Panc1 (cell line): ENCODE measurements at regions not wholly inside any gene's neighbourhood (a gene's known extent, or its start where the extent isn't known, plus 50 kb on each side); places are given as distances from the start of the nearest gene placed in this dataset.

ENCODE experiments used
- ATAC-seq: fragments of 200-7000 bp; cut with Tn5 transposase; 2 replicates; pipeline ENCODE4 v1.9.1; 2020; ENCODE audit warnings: mild to moderate bottlenecking, moderate library complexity
- BruUV-seq: library from RNA; stranded (reverse); fragments of 400-500 nt; replicated peaks from 2 replicates; lab custom pipeline; 2021; lab: Mats Ljungman, UMichigan
- CTCF ChIA-PET: fragments of 300-600 bp; sonication (Branson Sonifier 250); formaldehyde crosslinking; loops from one replicate; lab custom pipeline; 2022; ENCODE audit warnings: antibody characterized with exemption; lab: Charles Lee
- POLR2A ChIA-PET: fragments of 300-600 bp; sonication (Branson Sonifier 250); formaldehyde crosslinking; loops from one replicate; lab custom pipeline; 2022; ENCODE audit warnings: antibody characterized with exemption; lab: Charles Lee
- DNase-seq: peaks from one replicate; pipeline ENCODE4 v3.0.0-alpha.2; 2010; ENCODE audit warnings: low read depth, low spot score
- H3K27ac ChIP-seq: 2 replicates; pipeline ENCODE4 v1.5.1; 2011; ENCODE audit warnings: mild to moderate bottlenecking, low read length, inconsistent platforms
- H3K27me3 ChIP-seq: fragments of 200-500 bp; sonication (Bioruptor generic); 2 replicates; pipeline ENCODE4 v1.6.0; 2014; ENCODE audit warnings: low read length, inconsistent platforms; ENCODE audit not compliant: control insufficient read depth, insufficient read depth
- H3K36me3 ChIP-seq: fragments of 200-500 bp; sonication (Bioruptor generic); 2 replicates; pipeline ENCODE4 v1.5.1; 2014; ENCODE audit warnings: inconsistent platforms, mild to moderate bottlenecking, low read length, moderate library complexity; ENCODE audit not compliant: control insufficient read depth, insufficient read depth
- H3K4me1 ChIP-seq: 2 replicates; pipeline ENCODE4 v1.5.1; 2011; ENCODE audit warnings: inconsistent platforms, mild to moderate bottlenecking, low read length, moderate library complexity; ENCODE audit not compliant: control insufficient read depth, insufficient read depth
- H3K4me3 ChIP-seq, 2 experiments: 2 replicates each; pipeline ENCODE4 v1.5.1; 2011 to 2012; ENCODE audit warnings: low read depth in 2 of 2, low read length in 2 of 2, mild to moderate bottlenecking in 2 of 2, inconsistent platforms in 1 of 2, moderate library complexity in 1 of 2
- H3K9me3 ChIP-seq: fragments of 200-500 bp; sonication (Bioruptor generic); 2 replicates; pipeline ENCODE4 v1.5.1; 2014; ENCODE audit warnings: low read depth, mild to moderate bottlenecking, inconsistent platforms, low read length, moderate library complexity; ENCODE audit not compliant: control insufficient read depth, insufficient read depth
- POLR2AphosphoS5 ChIP-seq: IDR thresholded peaks from 2 replicates; pipeline ENCODE4 v1.6.1; 2012; ENCODE audit warnings: mild to moderate bottlenecking, low read depth, low read length, moderate library complexity
- REST ChIP-seq, 2 experiments: IDR thresholded peaks; 2 replicates each; pipeline ENCODE4 v1.6.1; 2011 to 2012; ENCODE audit warnings: low read depth in 2 of 2, control low read depth in 1 of 2, low read length in 1 of 2, mild to moderate bottlenecking in 1 of 2, moderate library complexity in 1 of 2; ENCODE audit not compliant: insufficient read depth in 1 of 2
- SIN3A ChIP-seq: IDR thresholded peaks from 2 replicates; pipeline ENCODE4 v1.6.1; 2012; ENCODE audit warnings: low read depth, mild to moderate bottlenecking, low read length, moderate library complexity, borderline replicate concordance; ENCODE audit not compliant: insufficient read depth
- in situ Hi-C: cut with HindIII; loops from 2 replicates; pipeline ENCODE4 v1.10.0; 2016; ENCODE audit warnings: low sequenced_read_pairs, low pct_unique_long_range_greater_than_20kb
- intact Hi-C: fragments of 100-400 bp; cut with micrococcal nuclease; formaldehyde crosslinking; loops from one replicate; pipeline ENCODE4 v1.10.0; 2022; ENCODE audit not compliant: unreplicated experiment
- TF ChIP-seq, protein P1 (sequence below): fragments of 450-650 bp; IDR thresholded peaks from 2 replicates; pipeline ENCODE4 v1.5.1; 2017; ENCODE audit warnings: mild to moderate bottlenecking

DNA sequence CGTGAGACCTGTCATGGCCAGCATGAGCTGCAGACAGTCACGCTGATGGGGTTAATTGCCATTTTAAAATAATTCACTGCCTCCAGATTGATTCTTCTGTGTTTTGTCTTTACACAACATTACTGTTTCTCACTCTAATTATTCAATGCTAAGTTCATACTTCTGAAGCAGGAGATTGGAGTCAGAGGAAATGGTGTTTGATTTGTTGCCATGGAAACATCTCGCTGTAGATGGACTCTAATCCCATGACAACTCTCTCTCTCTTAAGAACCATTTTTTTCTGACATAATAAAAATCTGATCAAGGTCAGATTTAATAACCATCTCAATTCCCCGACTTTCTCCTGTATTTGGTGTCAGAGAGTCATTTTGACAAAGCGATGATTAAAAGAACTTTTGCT lies 209.0 kb downstream of the IDS start:
- DNase-seq, result no peak
- no peak for ATAC-seq
- Histone ChIP-seq H3K4me1 (no peaks in the 10 kb centered on the region; the same call in 1 of the 2 replicates), H3K4me3 (no peak overlapping the region), H3K9me3 (no peaks in the 10 kb centered on the region), H3K36me3 (no peaks in the 10 kb centered on the region), H3K27ac (no peak overlapping the region), H3K27me3 (no peaks in the 10 kb centered on the region)
- intact Hi-C loops, result no loop called here
- ChIA-PET POLR2A (no interaction called here), CTCF (no interaction called here)
- TF ChIP-seq REST (IDR thresholded peaks at IDR 0.05; ENCODE audit: insufficient read depth in 1 of 2, low read depth in 2 of 2, low read length in 1 of 2) (no peak), SIN3A (no peak), POLR2AphosphoS5 (no peak)
- TF ChIP-seq, protein P1, sequence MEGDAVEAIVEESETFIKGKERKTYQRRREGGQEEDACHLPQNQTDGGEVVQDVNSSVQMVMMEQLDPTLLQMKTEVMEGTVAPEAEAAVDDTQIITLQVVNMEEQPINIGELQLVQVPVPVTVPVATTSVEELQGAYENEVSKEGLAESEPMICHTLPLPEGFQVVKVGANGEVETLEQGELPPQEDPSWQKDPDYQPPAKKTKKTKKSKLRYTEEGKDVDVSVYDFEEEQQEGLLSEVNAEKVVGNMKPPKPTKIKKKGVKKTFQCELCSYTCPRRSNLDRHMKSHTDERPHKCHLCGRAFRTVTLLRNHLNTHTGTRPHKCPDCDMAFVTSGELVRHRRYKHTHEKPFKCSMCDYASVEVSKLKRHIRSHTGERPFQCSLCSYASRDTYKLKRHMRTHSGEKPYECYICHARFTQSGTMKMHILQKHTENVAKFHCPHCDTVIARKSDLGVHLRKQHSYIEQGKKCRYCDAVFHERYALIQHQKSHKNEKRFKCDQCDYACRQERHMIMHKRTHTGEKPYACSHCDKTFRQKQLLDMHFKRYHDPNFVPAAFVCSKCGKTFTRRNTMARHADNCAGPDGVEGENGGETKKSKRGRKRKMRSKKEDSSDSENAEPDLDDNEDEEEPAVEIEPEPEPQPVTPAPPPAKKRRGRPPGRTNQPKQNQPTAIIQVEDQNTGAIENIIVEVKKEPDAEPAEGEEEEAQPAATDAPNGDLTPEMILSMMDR, result no peak
- in situ Hi-C loops, result no loop called here
- BruUV-seq, result no TSS peak

GRCh38 chrX:149286940-149287349 lies 218.2 kb downstream of the IDS start:
- no peak for TF ChIP-seq REST (IDR thresholded peaks at IDR 0.05; ENCODE audit: insufficient read depth in 1 of 2, low read depth in 2 of 2, low read length in 1 of 2)
- TF ChIP-seq, protein P1, result peak; percentile 80
- no peaks in the 10 kb centered on the region for H3K27me3 ChIP-seq
- no peaks in the 10 kb centered on the region for H3K4me1 ChIP-seq
- ATAC-seq (peak; percentile 70; the same call in 1 of the 2 replicates), DNase-seq (peak; percentile 52)
- in situ Hi-C loops, result no loop called here
- intact Hi-C loops, result loop anchor here (5.0 kb wide), 3 partner anchors 185 to 1240 kb away; no protein-coding TSS in a partner anchor
- H3K4me3 ChIP-seq, result no peak overlapping the region
- BruUV-seq, result no TSS peak
- CTCF ChIA-PET, result no interaction called here
- H3K36me3 ChIP-seq, result no peaks in the 10 kb centered on the region
- no peaks in the 10 kb centered on the region for H3K9me3 ChIP-seq
- no peak overlapping the region for H3K27ac ChIP-seq
- POLR2A ChIA-PET, result interaction anchor here (0.6 kb wide), 2 partner anchors 63 to 125 kb away, joined by 3 read pairs; no protein-coding TSS in a partner anchor
